ENCODE measurements at regions not wholly inside any gene's neighbourhood (a gene's known extent, or its start where the extent isn't known, plus 50 kb on each side); places are given as distances from the start of the nearest gene placed in this dataset.
"Not testable (repeated sequence)": the region's sequence is repeated elsewhere in the genome, so short reads cannot be mapped to it uniquely, and the experiment has no call there.

DNA sequence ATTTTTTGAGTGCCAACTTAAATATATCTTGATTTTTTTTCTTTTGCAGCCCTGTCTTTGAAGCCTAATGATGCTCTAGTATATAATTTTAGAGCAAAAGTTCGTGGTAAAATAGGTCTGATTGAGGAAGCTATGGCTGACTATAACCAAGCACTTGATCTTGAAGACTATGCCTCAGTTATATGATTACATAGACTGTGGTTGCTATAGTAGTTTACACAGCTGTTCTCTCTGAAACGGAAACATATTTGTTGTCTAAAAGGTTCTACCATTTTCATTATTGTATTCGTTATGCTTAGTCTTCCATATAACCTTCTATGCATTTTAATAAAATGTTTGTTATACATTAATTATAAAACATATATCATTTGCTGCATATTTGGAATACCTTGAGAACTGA, 246.7 kb downstream of the TTC6 start:
- DNase-seq (ENCODE audit: low spot score): no peak

DNA sequence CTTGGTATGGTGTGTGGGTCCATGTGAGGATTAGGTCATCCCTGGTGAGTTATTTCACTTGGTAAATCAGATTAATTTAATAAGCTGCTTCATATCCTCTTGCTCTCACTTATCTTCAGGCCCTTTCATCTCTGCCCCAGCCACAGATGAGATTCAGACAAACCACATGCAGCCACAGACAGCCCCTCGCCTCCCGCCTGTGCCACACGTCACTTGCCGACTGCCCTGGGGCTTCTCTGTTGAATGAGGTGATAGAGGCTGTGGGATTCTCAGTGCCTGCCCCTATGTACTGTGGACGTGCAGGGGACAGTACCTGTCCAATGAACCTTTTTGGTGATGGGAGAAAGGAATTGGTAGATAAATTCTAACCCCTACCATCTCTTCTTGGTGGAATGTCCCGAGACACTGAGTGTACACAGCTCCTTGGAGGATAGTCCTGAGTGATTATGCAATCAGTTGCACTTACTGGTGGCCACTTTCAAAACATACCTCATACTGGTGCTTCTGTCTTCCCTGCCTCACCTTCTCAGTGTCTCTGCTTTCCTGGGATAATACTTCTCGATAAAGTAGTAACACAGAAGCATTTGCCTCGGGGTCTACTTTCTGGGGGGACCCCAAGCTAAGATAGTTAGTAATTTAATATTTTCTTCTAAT, 248.7 kb downstream of the TTC6 start:
- DNase-seq (ENCODE audit: low spot score): no peak

DNA sequence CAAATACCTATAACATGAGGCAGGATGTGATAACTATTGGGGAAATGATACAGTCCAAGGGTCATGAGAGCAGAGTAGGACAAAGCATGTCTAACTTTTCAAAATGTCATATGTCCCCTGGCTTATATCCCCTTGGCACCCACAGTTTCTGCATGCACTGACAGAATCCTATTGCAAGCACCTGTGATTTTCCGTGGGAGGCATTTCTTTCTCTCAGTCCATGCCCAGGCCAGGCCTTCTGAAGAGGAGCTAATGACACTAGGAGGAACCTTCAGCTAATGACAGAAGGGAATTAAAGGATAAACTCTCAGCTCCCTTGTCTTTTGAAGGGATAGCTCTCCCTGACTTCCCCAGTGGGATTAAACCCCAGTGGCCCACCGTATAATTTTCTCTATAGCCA, 249.2 kb downstream of the TTC6 start:
- no peak for DNase-seq (ENCODE audit: low spot score)

DNA sequence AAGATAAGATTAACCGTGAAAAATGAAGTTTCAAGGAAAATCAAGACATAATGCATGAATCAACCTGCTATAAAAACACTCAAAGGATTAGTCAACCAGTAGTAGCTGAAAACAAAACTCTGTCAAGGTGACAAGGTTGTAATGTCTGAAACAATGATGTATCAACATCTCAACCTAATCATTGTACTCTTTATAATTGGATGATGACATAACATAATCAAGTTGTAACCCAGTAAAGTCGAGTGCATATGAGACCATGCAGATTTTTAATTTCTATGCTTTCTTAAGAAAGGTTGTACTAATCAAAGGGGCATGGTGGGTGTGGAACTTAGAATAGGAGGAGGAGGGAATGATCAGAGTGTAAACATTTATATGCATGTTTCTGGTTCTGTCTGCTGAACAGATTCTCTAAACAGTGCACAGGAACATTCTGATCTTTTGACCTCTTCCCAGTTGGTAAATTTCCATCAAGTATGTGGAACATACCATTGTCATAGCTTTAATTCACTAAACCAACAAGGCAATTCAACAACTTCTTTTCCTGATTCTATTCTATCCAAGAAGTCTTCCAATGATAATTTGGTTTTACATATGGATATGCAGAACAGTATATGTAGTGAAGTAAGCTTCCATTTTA, 253.7 kb downstream of the TTC6 start:
- DNase-seq (ENCODE audit: low spot score): no peak

DNA sequence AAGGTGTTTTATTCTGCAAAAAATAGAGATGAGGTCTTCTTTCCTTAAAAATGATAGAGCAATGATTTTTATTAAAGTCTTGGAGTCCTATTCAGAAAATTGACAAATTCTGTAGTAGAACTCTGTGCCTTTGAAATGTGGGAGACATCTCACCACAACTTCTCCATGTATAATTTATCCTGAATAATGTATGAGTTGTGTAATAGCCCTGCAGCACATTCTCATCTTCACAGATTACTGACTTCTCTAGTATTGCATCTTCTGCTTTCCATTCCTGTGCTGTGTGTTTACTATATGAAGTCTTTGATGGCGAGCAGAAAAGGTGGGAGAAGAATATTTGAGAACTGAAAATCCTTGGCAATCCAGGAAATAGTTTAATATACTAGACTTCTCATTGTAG, 255.6 kb downstream of the TTC6 start:
- no peak for DNase-seq (ENCODE audit: low spot score)

DNA sequence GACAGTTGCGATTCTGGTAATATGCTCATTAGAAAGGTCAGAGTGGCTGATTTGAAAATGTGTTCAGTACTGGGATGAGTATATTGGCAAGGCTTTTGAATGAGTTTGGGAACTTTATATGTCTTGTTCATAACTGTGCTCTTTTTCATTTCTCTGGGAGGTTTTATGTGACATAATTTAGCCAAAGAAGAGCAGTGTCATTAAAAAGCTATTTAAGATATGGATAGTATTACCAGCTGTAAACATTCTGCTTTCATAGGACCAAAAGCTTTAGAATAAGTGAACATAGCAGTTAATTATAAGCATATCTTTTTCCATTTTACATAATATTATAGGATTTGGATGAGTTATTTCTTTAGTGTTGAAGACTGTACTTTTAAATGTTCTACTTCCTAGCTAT, 260.4 kb downstream of the TTC6 start:
- DNase-seq (ENCODE audit: low spot score): no peak

DNA sequence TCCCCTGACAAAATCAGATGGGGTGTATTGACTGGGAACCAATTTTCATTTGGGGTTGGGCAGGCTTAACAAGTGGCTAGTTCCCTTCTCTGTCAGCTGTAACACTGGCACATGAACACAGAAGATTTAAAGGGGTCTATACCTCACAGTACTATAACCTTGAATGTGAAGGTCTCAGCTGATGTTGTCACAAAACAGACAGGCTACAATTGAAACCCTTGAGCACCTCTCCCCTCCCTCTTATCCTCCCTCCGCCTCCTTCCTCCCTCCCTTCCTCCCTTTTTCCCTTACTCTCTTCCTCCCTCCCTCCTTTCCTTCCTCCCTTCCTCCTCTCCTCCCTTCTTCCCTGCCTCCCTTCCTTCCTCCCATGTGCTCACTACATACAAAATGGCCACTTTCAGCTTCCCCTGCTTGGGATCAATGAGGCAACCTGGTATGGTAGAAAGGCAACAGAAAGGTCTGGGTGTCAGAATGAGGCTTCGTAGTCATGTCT, 262.4 kb downstream of the TTC6 start:
- DNase-seq (ENCODE audit: low spot score): no peak

DNA sequence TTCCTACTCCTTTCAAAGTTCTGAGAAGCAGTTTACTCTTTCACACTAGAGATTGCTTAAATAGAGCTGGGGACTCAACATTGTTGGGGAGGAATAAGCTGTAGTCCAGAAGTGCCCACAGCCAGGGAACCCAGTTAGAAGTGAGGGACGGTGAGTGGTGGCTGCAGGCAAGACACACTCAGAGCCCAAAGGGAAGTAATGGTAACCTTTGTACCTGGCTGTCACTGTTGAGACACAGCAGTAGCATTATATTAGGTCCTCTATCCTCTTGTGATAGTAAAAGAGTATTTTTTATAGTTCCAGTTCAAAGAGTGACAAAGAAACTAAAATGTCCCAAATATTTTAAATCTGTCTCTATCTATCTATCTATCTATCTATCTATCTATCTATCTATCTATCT, 263.3 kb downstream of the TTC6 start:
- DNase-seq (ENCODE audit: low spot score): no peak

DNA sequence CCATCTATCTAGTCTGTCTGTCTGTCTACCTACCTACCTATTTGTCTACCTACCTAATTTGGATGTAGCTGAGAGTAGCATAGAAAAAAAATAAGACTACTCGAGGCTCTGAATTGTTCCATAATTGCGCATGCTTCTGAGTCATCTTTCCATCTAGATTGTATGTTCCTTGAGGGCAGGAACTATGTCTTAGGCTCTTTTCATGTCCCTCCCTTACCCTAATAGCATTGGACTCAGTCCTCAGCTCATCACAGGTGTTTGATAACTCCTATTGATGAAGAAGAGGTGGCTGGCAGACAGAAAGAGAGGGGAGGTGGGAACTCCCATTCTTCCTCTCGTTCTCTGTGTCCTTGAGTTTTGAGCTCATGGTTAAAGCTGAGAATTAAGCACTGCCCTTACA, 263.7 kb downstream of the TTC6 start:
- DNase-seq (ENCODE audit: low spot score): no peak

DNA sequence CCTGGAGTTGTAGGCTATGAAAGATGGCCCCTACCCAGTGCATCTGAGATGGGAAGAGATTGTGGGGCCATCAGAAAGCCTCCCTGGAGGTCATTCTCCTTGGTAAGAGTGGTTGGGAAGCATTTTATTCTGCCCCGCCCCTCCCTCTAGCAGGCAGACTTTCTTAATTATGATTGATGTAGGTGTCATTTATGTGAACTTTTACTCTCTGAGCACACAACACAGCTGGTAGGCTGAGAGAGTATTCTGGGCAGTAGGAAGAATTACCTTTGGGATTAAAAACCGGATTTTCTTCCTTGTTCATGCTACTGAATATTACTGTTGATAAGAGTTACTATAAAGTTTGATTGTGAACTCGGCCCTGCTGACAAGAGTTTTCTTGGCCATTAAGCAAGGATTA, 266.8 kb downstream of the TTC6 start:
- no peak for DNase-seq (ENCODE audit: low spot score)

DNA sequence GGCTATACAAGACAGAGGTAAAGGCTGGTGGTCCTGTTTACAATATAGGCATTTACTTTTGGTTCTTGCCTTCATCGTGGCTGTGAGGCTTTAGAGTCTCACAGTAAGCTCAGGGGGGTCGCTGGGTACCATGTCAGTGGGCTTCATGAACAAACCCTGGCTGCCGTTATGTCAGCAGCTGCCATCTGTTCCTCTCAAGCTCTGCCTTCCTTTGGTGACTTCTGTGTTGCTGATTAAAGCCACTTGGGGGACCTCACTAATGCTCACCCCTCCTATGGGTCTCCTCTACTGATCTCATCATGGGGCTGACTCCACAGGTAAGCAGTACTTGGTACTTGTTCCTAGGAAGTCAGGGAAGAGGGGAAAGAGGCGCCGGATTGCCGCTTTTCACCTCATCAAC, 268.7 kb downstream of the TTC6 start:
- DNase-seq (ENCODE audit: low spot score): no peak

DNA sequence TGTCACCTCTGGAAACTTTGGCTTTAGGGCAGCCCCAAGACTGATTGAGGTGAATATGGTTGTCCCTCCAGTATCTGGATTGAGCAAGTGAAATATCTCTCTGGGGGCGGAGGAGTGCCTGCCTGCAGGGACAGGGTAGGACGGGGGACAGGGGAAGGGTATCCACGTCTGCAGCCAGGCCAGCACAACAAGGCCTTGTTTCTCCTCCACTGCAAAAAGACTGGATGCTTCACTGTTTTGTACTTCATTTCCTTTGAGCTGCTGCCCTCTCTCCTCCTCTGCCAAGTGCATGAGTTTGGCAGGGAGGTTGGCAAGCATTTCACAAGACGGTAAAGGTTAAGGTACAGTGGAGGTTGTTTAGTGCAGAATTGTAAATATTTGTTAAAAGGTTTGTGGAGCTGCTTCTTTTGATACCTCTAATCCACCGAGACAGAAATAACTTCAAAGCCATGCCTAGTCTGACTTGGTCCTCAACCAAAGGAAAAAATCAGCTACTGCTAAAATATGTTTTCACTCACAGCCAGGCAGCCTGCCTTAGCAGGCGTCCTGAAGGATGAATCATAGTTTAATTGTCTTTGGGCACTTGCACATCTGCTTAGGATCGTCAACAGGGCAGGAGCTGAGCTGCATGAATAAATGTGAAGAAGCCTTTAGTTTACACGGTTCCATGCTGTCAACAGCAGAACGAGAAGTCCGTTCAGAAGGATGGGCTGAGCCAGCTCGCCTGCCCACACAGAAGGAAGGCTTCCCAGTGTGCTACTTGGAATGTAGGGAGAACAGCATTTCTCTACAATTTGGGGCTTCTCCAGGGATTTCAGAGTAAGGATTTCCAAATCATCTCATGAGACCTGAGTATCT, 269.7 kb downstream of the TTC6 start:
- peak; percentile 19 for DNase-seq (ENCODE audit: low spot score)

DNA sequence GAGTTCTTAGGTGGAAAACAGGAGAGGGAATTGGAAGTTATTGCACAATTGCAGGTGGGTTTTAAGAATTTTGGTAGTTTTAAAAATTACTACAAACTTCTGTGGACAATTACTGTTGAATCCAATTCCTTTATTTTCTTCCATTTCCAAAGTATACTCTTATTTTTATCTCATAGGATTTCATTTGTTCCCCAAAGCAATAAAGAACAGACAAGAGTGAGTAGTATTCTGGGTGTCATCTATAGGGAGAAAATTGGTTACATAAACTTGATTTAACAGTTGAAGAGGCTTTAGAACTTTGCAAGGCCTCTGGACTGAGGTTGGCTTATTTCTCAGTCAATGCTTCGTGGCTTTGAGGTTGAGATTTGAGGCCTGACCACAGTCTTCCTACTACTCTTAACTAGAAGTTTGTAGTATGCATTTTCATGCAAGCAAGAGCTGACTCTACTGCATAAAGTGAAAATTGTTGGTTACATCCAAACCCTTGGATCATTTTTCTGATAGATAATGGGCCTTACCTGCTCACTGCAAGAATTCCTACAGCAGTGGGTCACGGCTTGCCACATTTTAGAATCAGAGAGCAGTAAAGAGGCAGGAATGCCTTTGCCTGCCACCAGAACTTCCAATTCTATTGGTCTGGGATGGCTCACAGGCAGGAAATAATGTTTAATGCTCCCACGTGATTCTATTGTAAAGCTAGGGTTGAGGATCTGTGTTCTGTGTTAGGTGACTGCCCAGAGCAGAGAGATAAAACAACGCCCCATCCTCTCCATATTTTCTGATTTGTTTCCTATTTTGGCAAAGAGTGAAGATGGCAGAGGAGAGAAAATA, 270.5 kb downstream of the TTC6 start:
- no peak for DNase-seq (ENCODE audit: low spot score)

DNA sequence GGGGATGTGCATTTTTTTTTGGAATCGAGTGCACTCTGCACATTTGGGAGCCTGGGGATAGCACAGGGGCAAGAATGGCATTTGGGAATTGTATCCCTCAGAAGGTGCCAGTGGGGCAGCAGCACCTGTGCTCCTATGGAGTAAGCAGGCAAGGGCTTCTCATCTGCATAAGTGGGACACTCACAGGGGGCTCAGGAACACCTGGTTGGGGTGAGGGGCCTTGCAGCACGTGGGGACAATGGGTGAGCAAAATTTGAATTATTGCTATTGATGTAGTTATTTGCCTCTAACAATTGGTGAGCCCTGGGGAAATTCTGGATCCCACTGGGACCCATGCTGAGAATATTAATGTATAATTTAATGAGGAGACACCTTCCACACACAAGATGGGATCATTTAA, 274.2 kb downstream of the TTC6 start:
- no peak for DNase-seq (ENCODE audit: low spot score)

DNA sequence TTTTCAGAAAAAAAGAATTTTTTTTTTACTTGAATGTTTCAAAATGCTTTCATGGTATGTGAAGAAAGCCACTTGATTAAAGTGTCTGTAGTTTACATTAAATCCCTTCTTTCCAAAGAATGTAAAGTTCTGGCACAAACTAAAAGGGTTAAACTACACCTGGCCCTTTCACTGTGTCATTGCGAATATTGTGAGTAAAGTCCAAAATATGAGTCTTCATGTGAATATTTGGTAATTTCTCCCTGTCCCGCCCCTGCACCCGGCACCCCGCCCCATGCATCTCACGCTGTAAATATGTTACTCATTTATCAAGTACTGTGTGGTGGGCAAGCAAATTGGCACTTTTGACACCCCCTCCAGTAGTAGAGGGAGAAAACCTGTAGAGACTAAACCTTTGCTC, 274.7 kb downstream of the TTC6 start:
- no peak for DNase-seq (ENCODE audit: low spot score)

DNA sequence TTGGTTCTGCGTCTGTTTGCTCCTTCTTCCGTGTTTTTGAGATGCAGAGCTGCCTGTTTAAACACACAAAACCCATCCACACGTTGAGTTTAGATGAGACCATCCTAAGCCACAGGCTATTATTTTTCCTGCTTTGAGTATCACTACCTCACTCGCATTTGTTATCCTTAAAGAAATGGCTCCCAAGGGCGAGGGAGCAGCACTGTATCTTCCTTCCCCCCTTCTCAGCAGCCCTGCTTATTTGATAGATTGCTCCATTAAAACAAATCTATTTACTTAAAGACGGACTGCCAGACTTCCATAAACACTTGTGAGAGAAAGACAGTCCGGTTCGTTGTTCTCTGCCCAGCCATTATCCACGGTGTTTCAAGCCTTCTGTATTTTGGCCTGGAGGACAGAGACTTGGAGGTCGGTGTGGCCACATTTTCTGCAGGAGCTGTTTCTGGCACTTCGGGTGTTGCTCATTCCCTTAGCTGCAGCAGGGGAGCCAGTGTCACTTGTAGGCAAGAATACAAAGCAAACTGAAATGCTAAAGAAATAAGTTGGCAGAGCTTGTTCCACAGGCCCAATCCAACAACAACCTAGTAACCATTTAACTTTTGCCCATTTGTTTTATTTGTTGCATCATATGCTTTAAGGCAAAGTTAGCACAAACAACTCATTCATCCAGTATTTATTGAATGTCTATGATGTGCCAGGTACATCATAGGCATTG, 275.4 kb downstream of the TTC6 start:
- DNase-seq (ENCODE audit: low spot score): peak; percentile 7

DNA sequence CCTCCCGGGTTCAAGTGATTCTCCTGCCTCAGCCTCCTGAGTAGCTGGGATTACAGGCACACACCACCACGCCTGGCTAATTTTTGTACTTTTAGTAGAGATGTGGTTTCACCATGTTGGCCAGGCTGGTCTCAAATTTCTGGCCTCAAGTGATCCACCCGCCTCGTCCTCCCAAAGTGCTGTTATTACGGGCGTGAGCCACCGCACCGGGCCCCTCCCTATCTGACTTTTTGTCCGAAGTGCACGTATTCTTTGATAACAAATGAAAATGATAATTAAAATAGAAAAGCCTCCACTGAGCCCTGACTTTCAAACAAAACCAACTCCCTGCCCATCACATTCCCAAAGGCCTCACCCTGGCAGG, 278.6 kb downstream of the TTC6 start:
- not testable (repeated sequence) for DNase-seq (ENCODE audit: low spot score)

DNA sequence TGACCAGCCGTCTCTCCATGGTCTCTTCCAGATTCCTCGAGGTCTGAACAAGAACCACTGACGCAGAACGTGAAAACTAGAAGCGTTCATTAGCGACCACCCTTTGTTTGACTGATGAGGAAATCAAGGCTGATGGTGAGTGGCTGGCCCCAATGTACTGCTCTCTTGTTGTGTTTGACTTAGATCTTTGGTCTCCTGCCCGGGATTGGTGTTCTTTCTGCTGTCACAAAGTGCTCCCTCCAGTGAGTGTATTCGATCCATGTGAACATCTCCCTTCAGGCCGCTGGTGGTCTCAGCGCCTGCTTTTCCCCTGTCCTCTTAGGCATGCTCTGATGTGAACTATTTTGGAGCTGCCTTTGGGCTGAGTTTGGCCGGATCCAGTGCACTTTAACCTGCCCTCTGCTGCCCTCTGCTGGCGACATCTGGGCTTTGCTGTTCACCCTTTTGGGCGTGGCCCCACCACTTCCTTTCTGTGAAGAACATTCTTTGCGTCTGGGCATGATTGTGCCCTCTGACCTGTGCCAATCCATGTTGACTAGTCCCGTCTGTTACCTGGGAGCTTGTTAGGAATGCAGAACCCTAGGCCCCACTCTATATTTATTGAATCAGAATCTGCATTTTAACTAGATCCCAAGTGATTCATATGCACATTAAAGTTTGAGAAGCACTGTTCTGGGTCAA, 279.1 kb downstream of the TTC6 start:
- DNase-seq (ENCODE audit: low spot score): peak; percentile 72

DNA sequence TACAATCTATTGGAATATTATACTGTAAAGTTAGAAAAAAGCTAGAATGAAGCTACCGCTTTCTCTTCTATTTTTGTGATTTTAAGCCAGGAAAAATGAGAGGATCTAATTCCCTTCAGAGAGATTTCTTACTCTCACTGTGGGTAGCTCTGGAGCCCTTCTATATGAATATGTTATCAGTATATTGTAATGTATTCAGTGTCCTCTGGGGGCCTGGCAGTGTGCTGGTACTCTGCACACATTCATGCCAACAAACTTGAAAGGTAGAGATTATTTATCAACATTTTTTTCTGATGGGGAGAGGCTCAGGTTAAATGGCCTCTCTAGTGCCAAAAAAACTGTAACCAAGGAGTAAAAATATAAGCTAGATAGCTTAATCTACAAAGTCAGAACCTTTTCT, 292.8 kb downstream of the TTC6 start:
- DNase-seq (ENCODE audit: low spot score): no peak

DNA sequence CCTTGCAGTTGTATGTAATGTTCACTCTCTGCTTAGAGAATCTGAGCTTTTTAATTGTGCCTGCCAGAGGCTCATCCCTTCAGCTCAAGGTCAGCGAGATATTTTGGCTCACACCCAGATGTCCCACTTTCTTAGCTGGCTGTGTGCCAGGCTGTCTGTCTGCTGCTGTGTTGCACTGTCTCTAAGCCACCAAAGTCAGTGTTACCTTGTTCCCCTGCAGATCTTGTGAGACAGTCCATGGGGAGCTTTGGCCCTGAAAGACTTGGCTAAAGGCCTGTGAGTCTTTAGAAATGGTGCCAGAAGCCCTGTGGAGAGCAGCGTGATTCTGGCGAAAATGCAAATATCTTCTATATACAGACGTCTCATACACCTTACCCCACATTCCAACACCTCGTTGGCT, 293.7 kb downstream of the TTC6 start:
- DNase-seq (ENCODE audit: low spot score): no peak

DNA sequence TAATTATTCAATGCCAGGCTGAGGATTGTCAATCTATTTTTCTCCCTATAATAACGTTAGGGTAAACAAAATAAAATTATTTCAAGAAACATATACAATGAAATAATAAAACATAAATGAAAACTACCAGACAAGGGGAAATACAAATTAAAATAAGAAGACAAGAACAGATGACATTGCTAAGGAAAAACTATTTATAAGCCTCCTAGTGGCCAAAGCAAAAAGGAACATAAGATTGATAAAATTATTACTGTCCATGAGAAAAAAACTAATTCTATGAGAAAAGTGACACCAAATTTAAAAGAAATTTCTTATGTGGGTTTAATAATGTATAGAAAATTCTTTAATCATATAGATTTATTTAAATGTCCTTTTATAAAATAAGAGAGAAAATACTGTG, 294.7 kb downstream of the TTC6 start:
- no peak for DNase-seq (ENCODE audit: low spot score)

Data from Ammon's horn (tissue), 1 donor.